GM18505 (cell line): ENCODE measurements at regions not wholly inside any gene's neighbourhood (a gene's known extent, or its start where the extent isn't known, plus 50 kb on each side); places are given as distances from the start of the nearest gene placed in this dataset.

Experiments used
- ATAC-seq: cut with Tn5 transposase; IDR thresholded peaks from one replicate; pipeline ENCODE4 v1.9.1; 2021; ENCODE audit not compliant: unreplicated experiment
- POLR2A ChIP-seq: IDR thresholded peaks from 4 replicates; pipeline ENCODE4 v1.6.1; 2011; ENCODE audit warnings: borderline replicate concordance; ENCODE audit not compliant: insufficient read depth, insufficient read length; ENCODE audit errors: extremely low read depth

DNA sequence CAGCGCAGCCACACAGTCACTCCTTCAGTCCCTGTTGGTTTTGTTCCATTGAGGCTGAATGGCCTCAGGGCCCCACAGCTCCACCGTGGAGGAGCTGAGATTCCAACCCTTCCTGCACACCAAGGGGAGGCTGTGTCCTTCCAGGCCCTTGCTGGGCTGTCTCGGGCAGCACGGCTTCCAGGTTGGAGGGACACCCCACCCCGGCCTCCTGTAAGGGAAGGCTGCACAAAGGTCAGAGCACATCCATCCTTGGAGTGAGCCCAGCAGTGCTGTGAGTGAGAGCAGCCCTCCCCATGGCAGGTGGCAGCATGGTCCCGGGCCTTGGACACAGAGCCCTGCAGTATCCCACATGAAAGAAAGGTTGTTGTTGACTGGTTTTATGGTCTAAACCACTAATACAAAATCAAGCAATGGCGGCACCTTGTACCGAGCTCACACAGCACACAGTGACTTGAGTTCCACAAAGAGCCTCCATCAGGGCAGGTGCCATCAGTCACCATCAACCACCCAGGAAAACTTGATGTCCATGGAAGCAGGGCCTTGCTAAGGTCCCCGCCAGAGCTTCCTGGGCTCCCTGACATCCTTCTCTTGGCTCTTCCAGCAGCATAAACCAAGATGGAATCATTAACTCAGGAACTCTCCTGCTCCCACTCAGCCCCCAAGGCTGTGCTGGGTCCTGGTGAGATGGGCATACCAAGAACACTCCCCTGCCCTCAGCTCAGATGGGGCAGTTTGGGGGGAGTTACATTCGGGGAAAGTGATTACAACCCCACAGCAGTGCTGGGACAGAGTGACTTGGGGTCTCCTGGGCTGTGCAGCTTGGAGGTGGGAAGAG, 1500.4 kb downstream of the TBC1D22A start:
- no peak for ATAC-seq
- no peak for TF ChIP-seq POLR2A

DNA sequence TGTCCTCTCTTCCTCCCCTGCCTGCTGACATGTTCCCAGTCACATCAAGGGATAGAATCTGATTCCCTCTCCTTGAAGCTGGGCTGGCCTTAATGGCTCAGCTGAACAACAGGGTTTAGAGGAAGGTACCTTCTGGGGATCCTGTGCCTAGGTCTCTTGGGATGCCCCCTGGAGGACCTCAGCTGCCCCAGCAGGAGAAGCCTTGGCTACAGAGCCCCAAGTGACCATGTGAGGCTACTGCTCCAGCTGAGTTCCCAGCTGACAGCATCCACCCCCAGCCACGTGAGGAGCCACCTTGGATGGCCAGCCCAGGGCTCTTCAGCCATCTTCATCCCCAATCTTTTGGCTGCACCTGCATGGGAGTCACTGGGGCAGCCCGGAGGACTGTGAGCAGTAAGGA, 1499.3 kb downstream of the TBC1D22A start:
- no peak for ATAC-seq

DNA sequence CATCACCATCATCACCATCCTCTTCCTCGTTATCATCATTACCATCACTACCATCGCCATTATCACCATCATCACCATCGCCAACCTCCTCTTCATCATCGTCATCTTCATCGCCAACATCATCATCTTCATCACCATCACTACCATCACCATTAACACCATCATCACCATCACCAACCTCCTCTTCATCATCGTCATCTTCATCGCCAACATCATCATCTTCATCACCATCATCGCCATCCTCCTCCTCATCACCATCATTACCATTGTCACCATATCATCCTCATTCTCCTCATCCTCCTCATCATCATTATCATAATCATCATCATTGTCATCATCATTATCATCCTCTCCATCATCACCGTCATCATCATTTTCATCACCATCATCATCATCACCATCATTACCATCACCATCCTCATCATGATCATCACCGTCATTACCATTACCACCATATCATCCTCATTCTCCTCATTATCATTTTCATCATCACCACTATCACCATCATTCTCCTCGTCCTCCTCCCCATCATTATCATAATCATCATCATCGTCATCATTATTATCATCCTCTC, 1498.7 kb downstream of the TBC1D22A start:
- no peak for ATAC-seq
- TF ChIP-seq POLR2A: no peak

More for the DNA sequence above, 1499.3 kb downstream of the TBC1D22A start:
- TF ChIP-seq POLR2A: no peak

DNA sequence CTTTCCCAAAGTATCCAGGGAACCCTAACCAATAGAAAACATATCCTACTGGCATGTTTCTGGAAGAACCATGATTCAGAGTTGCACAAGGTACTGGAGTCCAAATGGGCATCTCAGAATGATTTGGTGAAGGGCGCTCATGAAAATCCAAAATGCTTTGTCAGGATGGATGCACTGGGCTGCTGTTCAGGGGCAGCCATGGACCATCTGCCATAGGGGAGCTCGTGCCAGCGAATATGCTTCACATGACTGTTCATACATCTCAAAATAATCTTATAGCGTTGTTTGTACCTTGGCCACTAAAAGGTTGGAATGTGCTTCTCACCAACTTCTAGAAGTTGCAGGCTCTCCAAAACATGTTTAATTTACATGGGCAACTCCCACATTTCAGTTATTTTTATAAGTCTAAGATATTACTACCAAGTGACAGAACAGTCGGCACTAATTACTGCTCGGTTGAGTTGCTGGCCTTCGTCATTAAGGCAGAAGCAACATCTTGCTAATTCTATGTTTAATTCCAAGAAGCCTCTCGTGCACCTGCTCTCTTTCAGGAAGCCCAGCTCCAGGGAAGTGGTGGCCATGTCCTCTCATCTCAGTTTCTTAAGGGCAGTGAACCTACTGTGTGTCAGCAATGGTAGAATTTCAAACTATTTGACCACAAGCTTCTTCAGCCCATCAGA, 1497.7 kb downstream of the TBC1D22A start:
- TF ChIP-seq POLR2A: no peak
- no peak for ATAC-seq

DNA sequence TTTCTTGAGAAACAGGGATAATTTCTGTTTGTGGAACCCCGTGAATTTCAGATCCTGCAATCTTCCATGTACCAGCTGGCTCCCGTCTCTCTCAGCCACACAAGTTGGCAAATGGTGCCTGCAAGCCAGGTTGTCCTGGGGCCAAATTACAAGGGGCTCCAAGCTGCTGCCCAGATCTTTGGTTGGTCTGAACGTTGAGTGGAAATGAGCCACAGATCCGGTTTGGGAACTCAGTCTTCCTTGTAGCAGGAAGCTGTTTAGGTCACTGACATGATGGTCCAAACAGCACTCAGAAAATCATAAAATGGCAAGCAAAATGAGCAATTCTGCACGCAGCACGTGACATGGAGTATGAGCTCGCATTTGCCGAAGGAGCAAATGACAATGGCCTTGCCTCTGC, 1496.4 kb downstream of the TBC1D22A start:
- ATAC-seq: no peak
- no peak for TF ChIP-seq POLR2A

DNA sequence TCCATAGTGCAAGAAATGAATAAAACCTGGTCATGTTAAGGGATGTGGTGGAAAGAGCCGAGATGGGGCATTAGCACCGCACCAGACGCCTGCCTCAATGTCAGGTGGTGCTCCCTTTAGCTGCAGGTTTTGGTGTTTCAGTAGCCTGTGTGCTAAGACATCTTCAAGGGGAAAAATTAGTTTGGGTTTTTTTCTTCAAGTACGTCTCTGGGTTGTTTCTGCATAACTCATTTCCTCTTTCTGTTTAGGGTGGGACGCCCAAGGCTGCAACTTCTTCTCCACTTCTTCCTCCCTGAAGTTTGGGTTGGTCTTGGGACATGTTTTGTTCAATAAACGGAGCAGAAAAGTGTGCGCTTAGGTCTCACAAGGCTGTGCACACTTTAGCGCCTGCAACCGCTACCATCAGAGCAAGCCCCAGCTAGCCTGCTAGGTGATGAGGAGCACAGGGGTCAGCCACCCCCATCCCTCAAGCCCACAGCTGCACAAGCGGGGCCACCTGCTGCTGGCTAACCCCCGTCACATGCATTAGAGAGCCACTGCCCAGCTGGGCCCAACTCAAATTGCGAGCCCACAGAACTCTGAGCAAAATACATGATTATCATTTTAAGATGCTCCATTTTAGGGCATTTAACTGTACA, 1495.7 kb downstream of the TBC1D22A start:
- TF ChIP-seq POLR2A: no peak
- ATAC-seq: no peak

DNA sequence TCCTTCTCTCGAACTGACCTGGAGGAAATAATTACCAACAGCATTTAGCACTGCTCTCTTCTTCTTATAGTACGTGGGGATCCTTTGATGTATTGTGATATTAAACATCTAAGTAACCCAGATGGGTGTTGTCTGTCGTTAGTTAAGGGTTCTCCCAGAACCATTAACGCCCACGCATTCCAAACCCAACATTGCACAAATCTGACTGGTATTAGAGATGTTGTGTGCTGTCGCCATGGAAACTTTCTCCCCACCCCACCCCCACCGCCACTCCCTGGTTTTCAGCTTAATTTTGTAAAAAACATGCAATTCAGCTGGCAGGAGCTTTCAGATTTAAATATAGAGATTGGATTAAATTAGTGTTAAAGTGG, 1495.2 kb downstream of the TBC1D22A start:
- no peak for TF ChIP-seq POLR2A
- no peak for ATAC-seq

DNA sequence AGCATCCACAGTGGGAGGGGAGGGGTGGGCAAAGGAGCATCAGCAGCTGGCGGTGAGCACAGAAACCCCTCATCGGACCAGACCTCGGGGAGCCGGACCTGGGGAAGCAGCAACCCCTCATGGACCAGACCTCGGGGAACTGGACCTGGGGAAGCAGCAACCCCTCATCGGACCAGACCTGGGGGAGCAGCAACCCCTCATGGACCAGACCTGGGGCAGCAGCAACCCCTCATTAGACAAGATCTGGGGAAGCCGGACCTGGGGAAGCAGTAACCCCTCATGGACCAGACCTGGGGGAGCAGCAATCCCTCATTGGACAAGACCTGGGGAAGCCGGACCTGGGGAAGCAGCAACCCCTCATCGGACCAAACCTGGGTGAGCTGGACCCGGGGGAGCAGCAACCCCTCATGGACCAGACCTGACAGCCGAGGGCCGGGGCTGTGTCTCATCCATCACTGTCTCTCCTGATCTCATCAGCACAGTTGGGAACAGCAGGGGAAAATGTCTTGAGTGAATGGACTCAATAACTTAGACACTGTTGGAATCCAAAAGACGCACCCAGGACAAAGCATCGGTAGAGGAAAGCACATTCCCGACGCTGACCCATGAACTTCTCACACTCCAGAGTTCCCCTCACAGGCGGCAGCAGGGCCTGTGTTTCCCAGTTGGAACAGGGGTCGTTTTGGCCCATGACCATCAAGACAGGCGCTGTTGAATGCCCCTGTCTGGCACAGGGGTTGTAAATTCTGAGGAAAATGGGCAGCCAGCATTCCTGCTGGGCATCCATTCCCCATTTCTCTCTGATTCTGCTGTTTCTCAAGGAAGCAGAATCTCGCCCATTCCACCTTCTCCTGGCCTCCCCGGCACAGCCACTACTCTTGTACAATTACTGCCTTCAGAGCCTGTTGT, 1494.6 kb downstream of the TBC1D22A start:
- TF ChIP-seq POLR2A: no peak
- no peak for ATAC-seq

DNA sequence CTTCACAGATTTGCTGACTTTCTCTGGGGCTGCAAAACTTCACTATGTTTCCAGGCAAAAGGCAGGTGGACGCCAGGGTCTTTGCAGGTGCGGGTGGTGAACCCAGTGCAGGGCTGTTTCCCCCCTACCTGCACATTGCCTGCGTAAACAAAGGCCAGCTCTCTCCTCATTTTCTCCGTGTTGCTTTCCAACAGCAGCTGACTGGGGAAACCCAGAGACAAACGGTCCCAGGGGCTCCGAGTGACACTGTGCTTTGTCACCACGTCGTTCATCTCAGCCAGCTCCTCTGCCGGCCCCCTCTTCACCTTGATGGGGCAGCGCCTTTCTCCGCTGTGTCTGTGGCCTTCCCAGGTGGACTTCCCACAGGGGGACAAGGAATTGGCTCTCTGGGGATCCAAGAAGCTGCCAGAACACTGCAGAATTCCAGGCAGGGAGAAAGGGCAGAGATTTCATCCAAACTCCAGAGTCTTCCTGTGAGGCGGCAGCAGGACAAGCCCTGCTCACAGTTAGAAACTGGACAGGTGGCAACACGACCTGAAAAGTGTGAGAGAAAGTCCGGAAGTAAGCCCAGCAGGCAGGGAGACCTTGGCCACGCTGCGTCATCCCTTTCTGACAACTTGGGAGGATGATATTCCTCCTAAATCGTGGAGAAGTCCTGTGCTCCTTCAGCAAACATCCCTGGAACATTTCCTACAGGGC, 1493.7 kb downstream of the TBC1D22A start:
- no peak for TF ChIP-seq POLR2A
- no peak for ATAC-seq

DNA sequence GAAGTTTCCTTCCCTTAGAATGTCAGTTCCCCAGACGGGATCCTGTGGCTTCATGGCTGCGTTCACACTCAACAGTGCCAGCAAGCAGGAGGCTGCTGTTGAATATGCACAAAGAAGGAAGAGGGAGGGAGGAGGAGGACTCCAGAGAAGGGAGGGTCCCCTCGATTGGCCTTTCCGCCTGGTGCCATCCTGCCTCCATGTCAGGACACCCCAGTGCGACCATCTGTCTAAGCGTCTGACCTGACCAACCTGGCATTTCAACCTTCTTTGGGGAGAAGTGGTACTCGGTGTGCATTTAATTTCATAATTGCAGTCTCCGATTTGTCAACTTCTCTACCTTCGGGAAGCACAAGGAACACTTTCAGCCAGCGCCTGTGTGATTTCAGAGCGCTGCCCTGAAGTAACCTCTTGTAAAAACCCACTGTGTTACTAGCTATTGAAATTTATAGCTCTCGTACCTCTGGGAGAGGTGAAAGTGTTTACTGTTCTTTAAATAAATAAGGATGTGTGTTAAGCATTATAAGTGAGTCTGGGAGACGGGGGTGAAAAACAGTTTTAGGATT, 1491.9 kb downstream of the TBC1D22A start:
- no peak for TF ChIP-seq POLR2A
- no peak for ATAC-seq

DNA sequence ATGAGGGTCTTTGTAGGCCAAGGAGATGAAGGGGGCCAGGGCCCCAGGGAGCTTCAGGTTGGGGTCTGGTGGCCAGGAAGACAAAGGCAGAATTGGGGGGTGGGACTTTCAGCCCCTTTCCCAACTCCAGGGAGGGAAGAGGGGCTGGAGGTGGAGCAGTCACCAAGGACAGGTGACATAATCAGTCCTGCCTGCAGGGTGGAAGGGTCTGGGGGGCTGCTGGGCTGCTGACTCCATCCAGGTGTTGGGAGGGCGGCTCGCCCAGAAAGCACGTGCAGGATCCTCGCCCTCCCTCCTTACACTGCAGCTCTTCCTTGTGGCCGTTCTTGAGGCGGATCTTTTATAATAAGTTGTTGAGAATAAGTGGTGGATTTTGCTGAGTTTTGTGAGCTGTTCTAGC, 1491.1 kb downstream of the TBC1D22A start:
- no peak for ATAC-seq
- no peak for TF ChIP-seq POLR2A

DNA sequence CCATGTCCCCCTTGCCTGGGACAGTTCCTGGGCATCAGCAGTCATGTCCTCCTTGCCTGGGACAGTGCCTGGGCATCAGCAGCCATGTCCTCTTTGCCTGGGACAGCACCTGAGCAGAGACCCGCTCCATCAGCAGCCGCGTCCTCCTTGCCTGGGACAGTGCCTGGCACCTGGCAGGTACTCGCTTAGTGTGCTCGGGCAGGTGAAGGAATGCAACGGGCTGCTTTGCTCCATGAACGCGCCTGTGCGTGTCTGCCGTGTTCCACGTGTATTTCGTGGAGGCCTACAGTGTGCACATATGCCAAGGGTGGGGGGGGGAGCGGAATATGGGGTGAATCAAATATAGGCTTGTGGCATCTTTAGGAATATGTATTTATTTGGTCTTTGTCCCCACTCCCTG, 1490.7 kb downstream of the TBC1D22A start:
- TF ChIP-seq POLR2A: no peak
- no peak for ATAC-seq
